Uterus (tissue), 2 donors: ENCODE measurements at regions not wholly inside any gene's neighbourhood (a gene's known extent, or its start where the extent isn't known, plus 50 kb on each side); places are given as distances from the start of the nearest gene placed in this dataset.

Experiments
- POLR2A ChIP-seq, 2 donors: fragments of 450-650 bp; IDR thresholded peaks; one replicate each; pipeline ENCODE4 v1.6.1; 2016; ENCODE audit warnings: antibody characterized with exemption in 2 of 2, mild to moderate bottlenecking in 1 of 2, moderate library complexity in 1 of 2
- TF ChIP-seq, protein P1 (sequence below), 4 experiments: fragments of 200-600 bp in 2 of 4; fragments of 450-650 bp in 2 of 4; sonication (generic) in 2 of 4; IDR thresholded peaks; one replicate each; pipeline ENCODE4 v1.5.1; 2016 to 2019; ENCODE audit warnings: antibody characterized with exemption in 4 of 4, mild to moderate bottlenecking in 2 of 4, moderate library complexity in 1 of 4

DNA sequence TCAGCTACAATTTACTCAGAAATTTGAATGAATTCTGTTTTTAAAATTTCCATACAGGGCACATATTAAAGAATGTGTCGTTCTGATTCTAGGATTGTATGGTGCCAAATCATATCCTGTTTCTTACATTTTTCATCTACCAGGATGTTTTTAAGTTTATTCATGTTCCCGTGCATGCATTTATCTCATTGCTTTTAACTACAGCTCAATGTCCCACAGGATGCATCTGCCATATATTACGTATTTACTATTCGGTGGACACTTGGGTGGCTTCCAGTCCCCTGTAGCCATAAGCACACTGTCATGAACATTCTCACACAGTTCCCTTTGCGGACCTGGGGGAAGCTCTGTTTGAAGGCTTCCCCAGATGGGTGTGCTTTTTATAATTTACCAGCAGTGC, 122.3 kb downstream of the CCDC71L start:
- TF ChIP-seq POLR2A (IDR thresholded peaks at IDR 0.05) = no peak
- TF ChIP-seq, protein P1, sequence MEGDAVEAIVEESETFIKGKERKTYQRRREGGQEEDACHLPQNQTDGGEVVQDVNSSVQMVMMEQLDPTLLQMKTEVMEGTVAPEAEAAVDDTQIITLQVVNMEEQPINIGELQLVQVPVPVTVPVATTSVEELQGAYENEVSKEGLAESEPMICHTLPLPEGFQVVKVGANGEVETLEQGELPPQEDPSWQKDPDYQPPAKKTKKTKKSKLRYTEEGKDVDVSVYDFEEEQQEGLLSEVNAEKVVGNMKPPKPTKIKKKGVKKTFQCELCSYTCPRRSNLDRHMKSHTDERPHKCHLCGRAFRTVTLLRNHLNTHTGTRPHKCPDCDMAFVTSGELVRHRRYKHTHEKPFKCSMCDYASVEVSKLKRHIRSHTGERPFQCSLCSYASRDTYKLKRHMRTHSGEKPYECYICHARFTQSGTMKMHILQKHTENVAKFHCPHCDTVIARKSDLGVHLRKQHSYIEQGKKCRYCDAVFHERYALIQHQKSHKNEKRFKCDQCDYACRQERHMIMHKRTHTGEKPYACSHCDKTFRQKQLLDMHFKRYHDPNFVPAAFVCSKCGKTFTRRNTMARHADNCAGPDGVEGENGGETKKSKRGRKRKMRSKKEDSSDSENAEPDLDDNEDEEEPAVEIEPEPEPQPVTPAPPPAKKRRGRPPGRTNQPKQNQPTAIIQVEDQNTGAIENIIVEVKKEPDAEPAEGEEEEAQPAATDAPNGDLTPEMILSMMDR (IDR thresholded peaks at IDR 0.05) = no peak
